ENCODE measurements at regions not wholly inside any gene's neighbourhood (a gene's known extent, or its start where the extent isn't known, plus 50 kb on each side); places are given as distances from the start of the nearest gene placed in this dataset.
A peak's percentile ranks its signal among the peaks of the same experiment; 100 is the strongest.

GRCh38 chr20:48165401-48165685, 380.1 kb upstream of the SULF2 start:
- Histone ChIP-seq H3K36me3 (replicated peaks in 1 of 2; ENCODE audit: control insufficient read depth in 1 of 2, insufficient read depth in 2 of 2, low read length in 2 of 2) (no peaks in the 10 kb centered on the region), H3K9me3 (replicated peaks in 1 of 2; ENCODE audit: control insufficient read depth in 1 of 2, insufficient read depth in 1 of 2, low read length in 2 of 2) (no peaks in the 10 kb centered on the region), H3K27ac (ENCODE audit: low read depth in 1 of 2, low read length in 2 of 2) (no peak overlapping the region), H3K4me2 (replicated peaks; ENCODE audit: extremely low read depth, low read length, poor library complexity, severe bottlenecking) (no peak overlapping the region), H3K4me1 (ENCODE audit: control insufficient read depth in 1 of 2, insufficient read depth in 2 of 2, low read length in 2 of 2) (no peaks in the 10 kb centered on the region), H4K20me1 (ENCODE audit: insufficient read depth, low read length) (no peaks in the 10 kb centered on the region), H2AFZ (ENCODE audit: insufficient read depth, low read depth, low read length, poor library complexity, severe bottlenecking) (no peak overlapping the region), H3K9ac (ENCODE audit: insufficient read depth, low read length, poor library complexity, severe bottlenecking) (no peak overlapping the region), H3K4me3 (replicated peaks in 1 of 3; ENCODE audit: low read depth in 2 of 3, low read length in 3 of 3) (no peak overlapping the region), H3K79me2 (ENCODE audit: insufficient read depth, low read length) (no peaks in the 10 kb centered on the region), H3K27me3 (ENCODE audit: control insufficient read depth in 2 of 2, insufficient read depth in 2 of 2, low read length in 2 of 2) (no peaks in the 10 kb centered on the region)
- TF ChIP-seq CTCF (IDR thresholded peaks at IDR 0.05): no peak
- H3K9me3 Mint-ChIP-seq: no peaks in the 10 kb centered on the region
- H3K27me3 Mint-ChIP-seq (ENCODE audit: low read depth in 3 of 3): peaks cover 1 to 10% (median 9%) of the 10 kb centered on the region in 3 donors
- intact Hi-C loops (cut with micrococcal nuclease): no loop called here
- H3K36me3 Mint-ChIP-seq: no peaks in the 10 kb centered on the region
- WGBS (ENCODE audit: insufficient coverage): 91% methylated on average over 8 of the region's 9 CpGs
- H3K4me1 Mint-ChIP-seq: no peaks in the 10 kb centered on the region
- no peak for DNase-seq
- H3K4me3 Mint-ChIP-seq: no peak overlapping the region
- no peak overlapping the region for H3K27ac Mint-ChIP-seq

GRCh38 chr20:48164566-48165400, 379.5 kb upstream of the SULF2 start:
- Mint-ChIP-seq H3K4me3 (no peak overlapping the region), H3K27me3 (ENCODE audit: low read depth in 3 of 3) (peaks cover 1 to 10% (median 9%) of the 10 kb centered on the region in 3 donors), H3K27ac (peak overlapping the region in 1 of 7 donors; percentile 66), H3K9me3 (no peaks in the 10 kb centered on the region), H3K4me1 (no peaks in the 10 kb centered on the region), H3K36me3 (no peaks in the 10 kb centered on the region)
- Histone ChIP-seq H3K27ac (ENCODE audit: low read depth in 1 of 2, low read length in 2 of 2) (no peak overlapping the region), H3K9me3 (replicated peaks in 1 of 2; ENCODE audit: control insufficient read depth in 1 of 2, insufficient read depth in 1 of 2, low read length in 2 of 2) (no peaks in the 10 kb centered on the region), H3K27me3 (ENCODE audit: control insufficient read depth in 2 of 2, insufficient read depth in 2 of 2, low read length in 2 of 2) (no peaks in the 10 kb centered on the region), H3K4me2 (replicated peaks; ENCODE audit: extremely low read depth, low read length, poor library complexity, severe bottlenecking) (no peak overlapping the region), H3K4me1 (ENCODE audit: control insufficient read depth in 1 of 2, insufficient read depth in 2 of 2, low read length in 2 of 2) (no peaks in the 10 kb centered on the region), H4K20me1 (ENCODE audit: insufficient read depth, low read length) (no peaks in the 10 kb centered on the region), H3K4me3 (replicated peaks in 1 of 3; ENCODE audit: low read depth in 2 of 3, low read length in 3 of 3) (no peak overlapping the region), H2AFZ (ENCODE audit: insufficient read depth, low read depth, low read length, poor library complexity, severe bottlenecking) (no peak overlapping the region), H3K9ac (ENCODE audit: insufficient read depth, low read length, poor library complexity, severe bottlenecking) (no peak overlapping the region), H3K79me2 (ENCODE audit: insufficient read depth, low read length) (no peaks in the 10 kb centered on the region), H3K36me3 (replicated peaks in 1 of 2; ENCODE audit: control insufficient read depth in 1 of 2, insufficient read depth in 2 of 2, low read length in 2 of 2) (no peaks in the 10 kb centered on the region)
- WGBS (ENCODE audit: insufficient coverage): 76% methylated on average over 9 of the region's 17 CpGs
- intact Hi-C loops (cut with micrococcal nuclease): no loop called here
- TF ChIP-seq CTCF (IDR thresholded peaks at IDR 0.05): no peak
- no peak for DNase-seq

Measured in CD14-positive monocyte (primary cell).